ENCODE measurements at regions not wholly inside any gene's neighbourhood (a gene's known extent, or its start where the extent isn't known, plus 50 kb on each side); places are given as distances from the start of the nearest gene placed in this dataset.

DNA sequence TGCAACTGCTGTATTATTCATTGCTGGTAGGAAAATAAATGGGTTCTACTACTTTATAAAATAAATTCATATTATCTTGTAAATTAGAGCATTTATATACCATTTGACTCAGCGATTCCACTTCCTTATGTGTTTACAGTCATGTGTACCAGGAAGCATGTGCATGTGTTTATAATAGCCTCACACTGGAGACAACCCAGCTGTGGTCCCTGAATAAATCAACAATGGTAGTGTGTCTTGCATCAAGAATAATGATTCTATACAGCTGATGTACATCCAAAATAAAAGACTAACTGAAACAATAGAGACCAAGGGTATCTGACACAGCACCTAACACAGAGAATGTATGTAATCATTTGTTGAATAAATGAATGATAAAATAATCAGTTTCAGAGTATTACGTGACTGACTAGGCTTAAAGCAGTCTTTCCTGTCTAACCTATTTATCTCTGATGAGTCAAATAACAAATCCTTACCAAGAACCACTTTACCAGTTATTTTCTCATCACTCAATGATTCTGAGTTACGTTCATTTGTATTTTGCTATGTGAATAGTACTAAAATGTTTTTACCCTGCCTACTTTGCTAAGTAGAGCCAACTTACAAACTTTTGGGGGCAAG, 216.8 kb downstream of the UBE2E3 start:
- no peak for ATAC-seq (ENCODE audit: insufficient read depth, low read depth)
- Histone ChIP-seq H2AFZ (ENCODE audit: low read depth, low read length) (no peak overlapping the region), H3K9ac (ENCODE audit: low read depth, low read length) (no peak overlapping the region), H3K4me1 (ENCODE audit: insufficient read depth, low read length) (peaks cover 15% of the 10 kb centered on the region), H3K9me3 (ENCODE audit: insufficient read depth, low read length, severe bottlenecking) (no peaks in the 10 kb centered on the region), H3K4me3 (ENCODE audit: low read depth in 1 of 2, low read length in 2 of 2) (no peak overlapping the region), H3K27me3 (ENCODE audit: insufficient read depth, low read length, poor library complexity) (no peaks in the 10 kb centered on the region), H3K36me3 (ENCODE audit: insufficient read depth, low read length) (no peaks in the 10 kb centered on the region; the same call in 1 of the 2 replicates), H4K20me1 (ENCODE audit: insufficient read depth, low read length) (no peaks in the 10 kb centered on the region), H3K79me2 (ENCODE audit: insufficient read depth, low read length) (no peaks in the 10 kb centered on the region; the same call in 1 of the 2 replicates), H3K27ac (ENCODE audit: low read length) (no peak overlapping the region), H3K4me2 (ENCODE audit: insufficient read depth, low read length) (no peak overlapping the region)
- no peak for DNase-seq
- TF ChIP-seq, protein P1, sequence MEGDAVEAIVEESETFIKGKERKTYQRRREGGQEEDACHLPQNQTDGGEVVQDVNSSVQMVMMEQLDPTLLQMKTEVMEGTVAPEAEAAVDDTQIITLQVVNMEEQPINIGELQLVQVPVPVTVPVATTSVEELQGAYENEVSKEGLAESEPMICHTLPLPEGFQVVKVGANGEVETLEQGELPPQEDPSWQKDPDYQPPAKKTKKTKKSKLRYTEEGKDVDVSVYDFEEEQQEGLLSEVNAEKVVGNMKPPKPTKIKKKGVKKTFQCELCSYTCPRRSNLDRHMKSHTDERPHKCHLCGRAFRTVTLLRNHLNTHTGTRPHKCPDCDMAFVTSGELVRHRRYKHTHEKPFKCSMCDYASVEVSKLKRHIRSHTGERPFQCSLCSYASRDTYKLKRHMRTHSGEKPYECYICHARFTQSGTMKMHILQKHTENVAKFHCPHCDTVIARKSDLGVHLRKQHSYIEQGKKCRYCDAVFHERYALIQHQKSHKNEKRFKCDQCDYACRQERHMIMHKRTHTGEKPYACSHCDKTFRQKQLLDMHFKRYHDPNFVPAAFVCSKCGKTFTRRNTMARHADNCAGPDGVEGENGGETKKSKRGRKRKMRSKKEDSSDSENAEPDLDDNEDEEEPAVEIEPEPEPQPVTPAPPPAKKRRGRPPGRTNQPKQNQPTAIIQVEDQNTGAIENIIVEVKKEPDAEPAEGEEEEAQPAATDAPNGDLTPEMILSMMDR (IDR thresholded peaks at IDR 0.05; ENCODE audit: borderline replicate concordance, extremely low read depth, low read length, poor library complexity, severe bottlenecking): no peak
- no peak for TF ChIP-seq EZH2 (IDR thresholded peaks at IDR 0.05; ENCODE audit: borderline replicate concordance, low read depth, low read length, severe bottlenecking)

GRCh38 chr2:181198183-181198864, 217.9 kb downstream of the UBE2E3 start:
- no peak for TF ChIP-seq EZH2 (IDR thresholded peaks at IDR 0.05; ENCODE audit: borderline replicate concordance, low read depth, low read length, severe bottlenecking)
- TF ChIP-seq, protein P1 (IDR thresholded peaks at IDR 0.05; ENCODE audit: borderline replicate concordance, extremely low read depth, low read length, poor library complexity, severe bottlenecking): no peak
- Histone ChIP-seq H3K9me3 (ENCODE audit: insufficient read depth, low read length, severe bottlenecking) (no peaks in the 10 kb centered on the region), H3K4me1 (ENCODE audit: insufficient read depth, low read length) (peaks cover 15% of the 10 kb centered on the region), H4K20me1 (ENCODE audit: insufficient read depth, low read length) (no peaks in the 10 kb centered on the region), H3K36me3 (ENCODE audit: insufficient read depth, low read length) (peaks cover under 1% of the 10 kb centered on the region; the same call in 1 of the 2 replicates), H3K4me3 (ENCODE audit: low read depth in 1 of 2, low read length in 2 of 2) (no peak overlapping the region), H3K27ac (ENCODE audit: low read length) (peak overlapping the region; percentile 12), H3K27me3 (ENCODE audit: insufficient read depth, low read length, poor library complexity) (no peaks in the 10 kb centered on the region), H3K9ac (ENCODE audit: low read depth, low read length) (no peak overlapping the region), H3K4me2 (ENCODE audit: insufficient read depth, low read length) (no peak overlapping the region), H2AFZ (ENCODE audit: low read depth, low read length) (no peak overlapping the region), H3K79me2 (ENCODE audit: insufficient read depth, low read length) (no peaks in the 10 kb centered on the region; the same call in 1 of the 2 replicates)
- no peak for DNase-seq
- peak; percentile 68 for ATAC-seq (ENCODE audit: insufficient read depth, low read depth)

GRCh38 chr2:181203412-181203811, 223.0 kb downstream of the UBE2E3 start:
- Histone ChIP-seq H3K9ac (ENCODE audit: low read depth, low read length) (no peak overlapping the region), H4K20me1 (ENCODE audit: insufficient read depth, low read length) (no peaks in the 10 kb centered on the region), H3K27me3 (ENCODE audit: insufficient read depth, low read length, poor library complexity) (no peaks in the 10 kb centered on the region), H3K4me1 (ENCODE audit: insufficient read depth, low read length) (peaks cover 2% of the 10 kb centered on the region), H3K36me3 (ENCODE audit: insufficient read depth, low read length) (peaks cover 16% of the 10 kb centered on the region), H3K27ac (ENCODE audit: low read length) (no peak overlapping the region), H3K4me2 (ENCODE audit: insufficient read depth, low read length) (no peak overlapping the region), H3K79me2 (ENCODE audit: insufficient read depth, low read length) (no peaks in the 10 kb centered on the region), H2AFZ (ENCODE audit: low read depth, low read length) (no peak overlapping the region), H3K9me3 (ENCODE audit: insufficient read depth, low read length, severe bottlenecking) (peaks cover 26% of the 10 kb centered on the region), H3K4me3 (ENCODE audit: low read depth in 1 of 2, low read length in 2 of 2) (no peak overlapping the region)
- no peak for ATAC-seq (ENCODE audit: insufficient read depth, low read depth)
- TF ChIP-seq, protein P1 (IDR thresholded peaks at IDR 0.05; ENCODE audit: borderline replicate concordance, extremely low read depth, low read length, poor library complexity, severe bottlenecking): no peak
- TF ChIP-seq EZH2 (IDR thresholded peaks at IDR 0.05; ENCODE audit: borderline replicate concordance, low read depth, low read length, severe bottlenecking): no peak
- no peak for DNase-seq
